Uterus (tissue), 2 donors: ENCODE measurements at regions not wholly inside any gene's neighbourhood (a gene's known extent, or its start where the extent isn't known, plus 50 kb on each side); places are given as distances from the start of the nearest gene placed in this dataset.

Source experiments
- POLR2A ChIP-seq, 2 donors: fragments of 450-650 bp; IDR thresholded peaks; one replicate each; pipeline ENCODE4 v1.6.1; 2016; ENCODE audit warnings: antibody characterized with exemption in 2 of 2, mild to moderate bottlenecking in 1 of 2, moderate library complexity in 1 of 2
- TF ChIP-seq, protein P1 (sequence below), 4 experiments: fragments of 200-600 bp in 2 of 4; fragments of 450-650 bp in 2 of 4; sonication (generic) in 2 of 4; IDR thresholded peaks; one replicate each; pipeline ENCODE4 v1.5.1; 2016 to 2019; ENCODE audit warnings: antibody characterized with exemption in 4 of 4, mild to moderate bottlenecking in 2 of 4, moderate library complexity in 1 of 4

DNA sequence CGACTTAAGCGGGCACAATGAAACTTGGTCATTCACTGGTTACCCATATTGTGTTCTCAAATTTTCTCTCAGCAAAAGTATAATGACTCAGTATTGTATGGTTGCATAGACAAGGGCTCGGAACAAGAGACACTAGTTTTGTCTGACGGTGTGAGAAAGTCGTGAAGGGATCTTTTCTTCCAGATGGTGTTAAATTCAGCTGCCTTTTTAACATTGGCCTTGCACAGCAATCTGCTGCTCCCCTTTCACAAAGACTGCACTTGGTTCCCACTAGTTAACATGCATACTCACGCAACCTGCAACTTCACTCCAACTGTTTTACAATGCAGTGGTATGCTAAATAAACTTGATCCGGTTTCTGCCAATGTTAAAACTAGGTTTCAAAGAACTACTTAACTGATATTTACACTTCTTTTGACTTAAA lies 219.2 kb downstream of the MEF2C start:
- TF ChIP-seq, protein P1, sequence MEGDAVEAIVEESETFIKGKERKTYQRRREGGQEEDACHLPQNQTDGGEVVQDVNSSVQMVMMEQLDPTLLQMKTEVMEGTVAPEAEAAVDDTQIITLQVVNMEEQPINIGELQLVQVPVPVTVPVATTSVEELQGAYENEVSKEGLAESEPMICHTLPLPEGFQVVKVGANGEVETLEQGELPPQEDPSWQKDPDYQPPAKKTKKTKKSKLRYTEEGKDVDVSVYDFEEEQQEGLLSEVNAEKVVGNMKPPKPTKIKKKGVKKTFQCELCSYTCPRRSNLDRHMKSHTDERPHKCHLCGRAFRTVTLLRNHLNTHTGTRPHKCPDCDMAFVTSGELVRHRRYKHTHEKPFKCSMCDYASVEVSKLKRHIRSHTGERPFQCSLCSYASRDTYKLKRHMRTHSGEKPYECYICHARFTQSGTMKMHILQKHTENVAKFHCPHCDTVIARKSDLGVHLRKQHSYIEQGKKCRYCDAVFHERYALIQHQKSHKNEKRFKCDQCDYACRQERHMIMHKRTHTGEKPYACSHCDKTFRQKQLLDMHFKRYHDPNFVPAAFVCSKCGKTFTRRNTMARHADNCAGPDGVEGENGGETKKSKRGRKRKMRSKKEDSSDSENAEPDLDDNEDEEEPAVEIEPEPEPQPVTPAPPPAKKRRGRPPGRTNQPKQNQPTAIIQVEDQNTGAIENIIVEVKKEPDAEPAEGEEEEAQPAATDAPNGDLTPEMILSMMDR (IDR thresholded peaks at IDR 0.05) = no peak
- TF ChIP-seq POLR2A (IDR thresholded peaks at IDR 0.05) = no peak
